ENCODE measurements at regions not wholly inside any gene's neighbourhood (a gene's known extent, or its start where the extent isn't known, plus 50 kb on each side); places are given as distances from the start of the nearest gene placed in this dataset.

GRCh38 chr6:53744321-53744720 is 50.5 kb upstream of the LRRC1 start:
- DNase-seq: peak; percentile 25

DNA sequence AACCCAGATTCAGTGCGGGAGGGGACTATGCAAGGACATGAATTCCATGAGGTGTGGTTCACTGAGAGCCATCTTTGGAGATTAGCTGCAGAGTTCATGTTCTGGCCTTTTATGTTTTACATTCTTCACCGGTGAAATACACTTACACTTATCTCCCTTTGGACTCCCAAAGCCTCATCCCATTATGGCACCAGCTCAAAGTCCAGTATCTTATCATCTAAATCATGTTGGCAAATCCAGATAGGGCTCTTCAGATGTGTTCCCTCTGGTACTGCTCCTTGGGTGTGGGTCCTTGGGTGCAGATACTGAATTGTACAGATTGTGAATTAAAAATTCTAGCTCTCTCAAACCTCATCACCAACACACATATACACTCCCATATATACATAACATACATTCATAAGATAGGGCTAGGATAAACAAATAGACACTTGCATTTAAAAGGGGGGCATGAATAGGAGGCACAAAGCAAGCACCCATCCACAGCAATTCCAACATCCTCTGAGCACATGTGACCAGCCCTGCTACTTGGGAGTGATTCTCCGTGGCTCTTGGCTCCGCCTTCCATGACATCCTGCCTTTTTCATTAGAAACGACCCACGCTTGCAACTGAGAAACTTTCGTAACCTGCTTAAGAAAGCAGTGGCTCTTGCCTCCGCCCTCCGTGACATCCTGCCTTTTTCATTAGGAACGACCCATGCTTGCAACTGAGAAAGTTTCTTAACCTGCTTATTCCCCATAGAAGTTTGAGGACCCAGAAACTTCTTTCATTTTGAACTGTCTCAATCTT is 53.6 kb upstream of the LRRC1 start:
- no peak for DNase-seq

GRCh38 chr6:53737746-53738145 is 57.1 kb upstream of the LRRC1 start:
- no peak for DNase-seq

GRCh38 chr6:53735896-53736295 is 58.9 kb upstream of the LRRC1 start:
- no peak for DNase-seq

GRCh38 chr6:53734473-53735299 is 60.1 kb upstream of the LRRC1 start:
- no peak for DNase-seq

DNA sequence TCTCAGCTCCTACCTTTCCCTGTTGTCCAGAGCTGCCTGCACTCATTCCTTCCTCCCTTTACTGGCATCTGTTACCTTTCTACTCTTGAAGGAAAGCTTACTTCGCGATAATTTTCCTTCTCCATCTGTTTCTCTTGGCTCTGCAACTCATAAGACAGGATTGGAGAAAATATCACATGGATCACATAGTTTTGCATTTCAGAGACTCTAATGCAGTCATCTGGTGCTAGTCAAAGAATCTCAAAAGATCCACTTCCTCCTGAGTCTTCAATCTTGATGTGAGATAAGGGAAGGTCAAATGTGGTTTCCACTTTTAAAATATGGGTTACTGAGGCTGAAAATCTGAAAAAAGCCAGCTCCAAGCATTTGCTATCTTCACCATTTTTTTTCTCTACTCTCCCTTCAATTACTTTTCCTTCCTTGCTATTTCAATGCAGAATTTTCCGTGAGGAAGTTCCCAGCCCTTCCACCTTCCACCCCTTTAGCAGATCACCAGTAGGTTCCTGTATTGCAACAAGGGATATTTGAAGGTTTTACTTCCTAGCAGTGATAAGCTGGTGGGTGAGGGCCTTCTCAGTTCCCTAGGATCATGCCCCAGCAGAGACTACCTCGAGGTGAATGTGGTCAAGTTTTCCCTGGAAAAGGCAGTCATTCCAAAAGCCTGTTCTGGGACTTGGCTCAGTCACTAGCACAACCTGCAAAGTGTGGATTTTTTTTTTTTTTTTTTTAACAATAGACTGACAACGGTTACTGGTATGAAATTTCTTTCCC is 62.8 kb upstream of the LRRC1 start:
- DNase-seq: no peak

DNA sequence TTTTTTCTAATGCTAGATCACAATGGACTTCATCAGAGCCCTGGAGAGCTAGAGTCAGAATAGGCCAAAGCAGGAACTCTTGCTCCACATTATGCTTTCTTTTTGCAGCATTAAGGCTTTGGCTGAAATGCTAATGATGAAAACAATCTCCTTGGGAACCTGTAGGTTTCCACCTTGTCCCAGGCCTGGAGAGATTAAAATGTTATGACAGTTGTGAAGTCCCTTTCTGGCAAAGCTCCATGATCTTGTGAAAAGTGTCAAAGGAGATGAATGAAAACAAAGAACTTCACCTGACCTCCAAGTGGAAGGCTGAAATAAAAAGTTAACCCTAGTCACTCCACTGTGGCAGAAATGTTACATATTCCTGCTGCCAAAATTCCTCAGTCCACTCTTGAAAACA is 64.0 kb upstream of the LRRC1 start:
- DNase-seq: no peak

DNA sequence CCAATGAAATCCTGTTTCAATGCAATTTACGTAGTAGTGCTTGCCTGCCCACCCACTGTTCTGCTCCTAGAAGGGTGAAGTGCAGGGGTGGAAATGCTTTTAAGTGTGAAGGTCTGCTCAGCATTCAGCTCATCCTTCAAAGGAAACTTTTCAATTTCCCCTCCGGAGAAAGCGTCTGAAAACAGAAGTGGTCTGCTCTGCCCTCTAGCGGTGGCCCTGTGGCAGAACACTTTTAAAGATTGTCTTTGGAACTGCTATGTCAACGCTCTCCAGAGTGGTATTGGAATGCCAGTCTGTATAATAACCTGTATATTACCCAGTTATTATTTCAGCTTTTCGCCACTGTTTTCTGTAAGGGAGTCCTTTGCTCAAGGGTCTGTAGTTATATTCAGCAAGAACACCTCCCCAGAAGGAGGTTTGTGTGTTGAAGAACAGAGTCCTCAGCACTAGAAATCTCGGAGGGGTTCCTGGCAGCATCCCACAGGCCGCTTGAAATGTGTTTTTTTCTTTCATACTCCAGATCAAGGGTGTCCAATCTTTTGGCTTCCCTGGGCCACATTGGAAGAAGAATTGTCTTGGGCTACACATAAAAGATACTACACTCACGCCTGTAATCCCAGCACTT is 63.1 kb upstream of the KLHL31 start:
- peak; percentile 33 for DNase-seq

- DNase-seq: no peak
Measured at GRCh38 chr6:53727748-53728147, 62.2 kb upstream of the KLHL31 start.

DNA sequence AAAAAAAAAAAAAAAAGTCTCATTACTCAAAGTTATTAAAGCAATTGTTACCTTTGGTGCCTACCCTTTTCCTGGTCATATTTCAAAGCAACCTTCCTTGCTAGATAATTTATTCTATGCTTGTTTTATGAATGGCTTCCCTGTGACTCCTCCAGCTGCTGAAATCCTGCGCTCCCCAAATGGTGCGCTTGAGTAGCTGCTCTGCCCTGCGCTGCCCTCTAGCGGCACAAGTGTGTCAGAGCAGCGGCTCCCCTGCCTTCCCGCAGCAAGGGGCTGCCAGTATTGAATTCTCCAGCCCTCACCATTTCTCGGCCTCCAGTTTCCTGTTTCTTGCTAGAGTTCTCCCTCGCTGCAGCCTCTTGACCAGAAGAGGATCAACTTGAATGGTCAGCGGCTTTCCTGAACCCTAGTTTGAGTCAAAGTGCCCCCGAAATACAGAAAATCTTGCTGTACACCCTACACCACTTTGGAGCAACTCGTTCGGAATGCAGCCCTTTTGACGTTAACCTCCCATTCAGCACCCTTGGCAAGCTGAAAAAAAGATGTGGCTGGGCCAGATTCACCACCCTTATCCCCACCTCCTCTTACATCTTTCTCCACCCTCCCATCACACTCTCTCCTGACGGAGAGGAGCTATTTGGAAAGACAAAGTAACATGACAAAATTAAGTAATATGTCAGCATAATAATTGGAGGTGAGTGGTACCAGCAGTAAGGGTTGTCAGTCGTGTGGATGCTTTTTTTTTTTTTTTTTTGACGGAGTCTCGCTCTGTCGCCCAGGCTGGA is 60.4 kb upstream of the KLHL31 start:
- DNase-seq: peak; percentile 61

DNA sequence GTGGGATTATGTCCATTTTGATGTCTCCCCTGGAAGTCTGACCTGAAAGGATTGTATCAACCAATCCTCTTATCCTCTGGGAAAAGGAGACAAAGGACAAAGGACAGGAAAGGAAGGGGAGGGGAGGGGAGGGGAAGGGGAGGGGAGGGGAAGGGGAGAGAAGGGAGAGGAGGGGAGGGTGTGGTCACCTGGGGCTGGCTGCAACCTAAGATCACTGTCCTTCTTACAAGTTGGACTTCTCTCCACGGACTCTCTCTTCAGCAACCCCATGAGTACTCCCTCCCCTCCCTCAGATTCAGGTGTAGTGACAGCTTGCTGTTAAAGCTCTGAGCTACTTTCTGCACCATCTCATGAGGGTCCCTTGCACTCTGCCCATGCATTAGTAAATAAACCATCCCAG is 58.9 kb upstream of the KLHL31 start:
- DNase-seq: no peak

GRCh38 chr6:53723331-53723730 is 57.8 kb upstream of the KLHL31 start:
- no peak for DNase-seq

DNA sequence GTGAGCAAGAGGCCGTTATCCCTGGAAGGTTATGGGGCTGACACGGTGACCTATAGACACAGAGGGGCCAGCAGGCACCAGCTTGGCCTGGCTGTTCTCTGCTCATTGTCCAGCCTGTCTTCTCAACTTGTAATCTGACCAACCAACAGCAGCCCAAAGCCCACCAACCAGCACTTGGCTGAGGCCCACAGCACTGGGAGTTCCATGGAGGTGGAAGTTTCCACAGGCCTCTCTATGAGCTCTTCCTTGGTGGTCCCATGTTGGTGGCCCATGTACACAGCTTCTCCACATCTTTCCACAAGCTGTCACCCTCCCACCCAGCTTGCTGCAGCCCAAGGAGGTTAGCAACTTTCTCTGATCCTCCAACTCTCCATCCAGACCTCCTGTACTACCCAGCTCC is 56.2 kb upstream of the KLHL31 start:
- DNase-seq: no peak

DNA sequence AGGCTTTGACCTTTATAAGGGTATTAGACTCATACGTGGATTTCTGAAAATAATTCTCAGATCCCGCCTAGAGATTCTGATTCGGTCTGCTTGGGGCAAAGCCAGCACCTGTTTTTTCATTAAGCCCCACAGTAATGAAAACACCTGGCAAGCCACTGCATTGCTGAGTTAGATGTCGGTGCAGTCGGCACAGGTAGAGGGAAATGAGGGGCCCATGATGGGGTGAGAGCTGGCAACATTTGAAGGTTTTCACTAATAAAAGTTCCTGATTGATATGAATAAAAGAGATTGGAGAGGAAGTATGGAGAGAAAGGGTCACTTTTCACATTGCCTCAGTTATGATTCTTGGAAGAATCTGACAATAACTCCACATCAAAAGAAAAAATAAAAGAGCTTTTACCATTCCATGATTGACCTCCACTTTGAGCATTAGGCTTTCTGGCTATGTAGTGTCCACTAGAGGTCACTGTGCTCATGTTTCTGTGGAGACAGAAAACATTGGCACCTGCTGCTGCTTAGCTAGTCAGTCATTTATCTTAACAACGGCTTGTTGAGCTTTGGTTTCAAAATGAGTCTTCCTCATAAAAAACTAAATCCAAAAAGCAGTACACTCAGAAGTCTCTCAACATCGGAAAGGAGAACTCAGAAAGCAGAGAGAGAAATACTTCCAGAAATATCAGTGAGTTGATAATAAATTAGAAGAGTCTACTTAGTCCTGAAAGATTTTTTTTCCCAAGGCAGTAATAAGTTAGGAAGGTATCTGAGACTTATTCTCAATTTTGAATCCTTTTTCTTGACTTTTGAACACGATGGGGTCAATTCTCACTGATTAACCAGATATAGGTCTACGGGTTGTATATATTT is 53.3 kb upstream of the KLHL31 start:
- DNase-seq: peak; percentile 76

GRCh38 chr6:53717566-53717965 is 52.0 kb upstream of the KLHL31 start:
- no peak for DNase-seq

GRCh38 chr6:53715434-53715833 is 49.9 kb upstream of the KLHL31 start:
- DNase-seq: no peak

Data from NCI-H2029 treated with DMSO at 0.1 percent for 48 hours (cell line).